ENCODE measurements at regions not wholly inside any gene's neighbourhood (a gene's known extent, or its start where the extent isn't known, plus 50 kb on each side); places are given as distances from the start of the nearest gene placed in this dataset.

DNA sequence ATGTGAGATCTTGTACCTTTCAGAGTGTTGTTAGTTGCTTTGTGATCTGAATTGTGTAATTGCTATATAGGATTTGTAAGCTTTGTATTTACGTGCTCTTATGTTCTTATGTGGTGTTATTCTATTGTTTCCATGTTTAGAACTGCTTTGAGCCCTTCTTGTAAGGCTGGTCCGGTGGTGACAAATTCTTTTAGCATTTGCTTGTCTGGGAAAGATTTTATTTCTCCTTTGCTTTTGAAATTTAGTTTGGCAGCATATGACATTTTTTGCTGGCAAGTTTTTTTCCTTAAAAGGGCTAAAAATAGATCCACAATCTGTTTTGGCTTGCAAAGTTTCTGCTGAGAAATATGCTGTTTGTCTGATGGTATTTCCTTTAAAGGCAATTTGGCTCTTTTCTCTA, 1089.2 kb upstream of the PCDH9 start (continued):
- no peak for TF ChIP-seq CHD2 (IDR thresholded peaks at IDR 0.05; ENCODE audit: low read length, partially characterized antibody)
- TF ChIP-seq CTCF (IDR thresholded peaks at IDR 0.05), result no peak
- no peak for TF ChIP-seq GABPA (IDR thresholded peaks at IDR 0.05; ENCODE audit: low read depth)
- no peak for TF ChIP-seq EP300 (IDR thresholded peaks at IDR 0.05; ENCODE audit: borderline replicate concordance in 1 of 2, low read depth in 1 of 2, low read length in 1 of 2)
- TF ChIP-seq MEF2A (IDR thresholded peaks at IDR 0.05; ENCODE audit: borderline replicate concordance, low read depth), result no peak
- no peak for TF ChIP-seq MXI1 (IDR thresholded peaks at IDR 0.05; ENCODE audit: low read depth, low read length)
- no peak for TF ChIP-seq JUND (IDR thresholded peaks at IDR 0.05)
- TF ChIP-seq SIN3A (IDR thresholded peaks at IDR 0.05; ENCODE audit: borderline replicate concordance, low read depth, low read length), result no peak
- no peak for TF ChIP-seq TCF12 (IDR thresholded peaks at IDR 0.05)
- no peak for TF ChIP-seq EZH2phosphoT487 (IDR thresholded peaks at IDR 0.05; ENCODE audit: borderline replicate concordance, low read depth)
- no peak for TF ChIP-seq SMC3 (IDR thresholded peaks at IDR 0.05; ENCODE audit: low read depth, low read length)

DNA sequence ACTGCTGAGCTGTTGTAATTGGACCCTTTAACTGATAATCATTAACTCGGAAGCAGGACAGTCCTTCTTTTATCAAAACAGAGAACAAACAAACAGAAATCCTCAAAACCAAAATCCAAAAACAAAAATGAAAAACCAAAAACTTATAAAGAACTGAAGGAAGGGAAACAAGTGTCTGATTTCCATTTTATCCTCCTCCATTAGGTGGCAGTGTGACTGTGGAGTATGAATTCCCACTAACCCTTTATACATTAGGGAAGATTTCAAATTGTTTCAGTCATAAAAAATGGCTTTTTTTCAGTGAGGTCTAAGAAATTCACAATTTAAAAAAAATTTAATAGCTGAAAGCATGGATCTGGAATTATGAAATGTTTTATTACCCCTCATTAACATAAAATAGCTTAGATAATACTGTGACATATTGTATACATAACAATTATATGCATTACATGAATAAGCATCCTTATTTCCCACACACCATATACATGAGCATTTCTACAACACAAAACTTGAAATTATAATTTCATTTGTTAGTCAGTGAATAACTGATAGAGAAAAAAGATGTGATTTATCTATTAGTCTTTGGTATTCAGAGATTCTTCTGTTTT, 1074.3 kb upstream of the PCDH9 start:
- no peaks in the 10 kb centered on the region for H3K36me3 ChIP-seq (replicated peaks in 1 of 2; ENCODE audit: control insufficient read depth in 1 of 2, insufficient read depth in 2 of 2, low read length in 1 of 2)
- H4K20me1 ChIP-seq (ENCODE audit: insufficient read depth), result no peaks in the 10 kb centered on the region
- no peaks in the 10 kb centered on the region; a peak in 1 of 4 replicates for H3K4me1 ChIP-seq (ENCODE audit: control insufficient read depth in 1 of 2, insufficient read depth in 2 of 2, low read depth in 1 of 2, low read length in 1 of 2)
- no peak for TF ChIP-seq POLR2AphosphoS5 (IDR thresholded peaks at IDR 0.05; ENCODE audit: low read depth, low read length)
- no peak for TF ChIP-seq MEF2A (IDR thresholded peaks at IDR 0.05; ENCODE audit: borderline replicate concordance, low read depth)
- TF ChIP-seq SMC3 (IDR thresholded peaks at IDR 0.05; ENCODE audit: low read depth, low read length), result peak; percentile 54
- TF ChIP-seq CTCF (IDR thresholded peaks at IDR 0.05), result peak; percentile 82
- TF ChIP-seq NFIC (IDR thresholded peaks at IDR 0.05; ENCODE audit: borderline replicate concordance), result no peak
- no peak for TF ChIP-seq IRF3 (IDR thresholded peaks at IDR 0.05; ENCODE audit: low read depth, low read length)
- no peak for TF ChIP-seq MAX (IDR thresholded peaks at IDR 0.05; ENCODE audit: low read depth)
- no peak for TF ChIP-seq RCOR1 (IDR thresholded peaks at IDR 0.05; ENCODE audit: low read length)
- TF ChIP-seq RAD21 (IDR thresholded peaks at IDR 0.05; ENCODE audit: low read length), result peak; percentile 77
- TF ChIP-seq USF1 (IDR thresholded peaks at IDR 0.05; ENCODE audit: borderline replicate concordance, low read depth), result no peak
- no peaks in the 10 kb centered on the region for H3K9me3 ChIP-seq
- H3K79me2 ChIP-seq (ENCODE audit: insufficient read depth), result no peaks in the 10 kb centered on the region
- no peaks in the 10 kb centered on the region for H3K27me3 ChIP-seq (ENCODE audit: insufficient read depth)
- no peak overlapping the region for H3K4me3 ChIP-seq (ENCODE audit: low read depth in 2 of 2, low read length in 1 of 2)
- H2AFZ ChIP-seq (ENCODE audit: low read depth), result no peak overlapping the region
- H3K4me2 ChIP-seq, result no peak overlapping the region
- no peak overlapping the region for H3K9ac ChIP-seq
- H3K9me2 ChIP-seq, result no peaks in the 10 kb centered on the region
- WGBS (ENCODE audit: low lambda C conversion rate), result 0% methylated on average over 1 of the region's 1 CpG
- H3K27ac ChIP-seq (ENCODE audit: low read depth in 2 of 2, low read length in 1 of 2), result no peak overlapping the region
- no peaks in the 10 kb centered on the region for H3F3A ChIP-seq (replicated peaks; ENCODE audit: insufficient read depth)
- DNase-seq, result peak; percentile 36
- ChIA-PET CTCF (interaction anchor here (0.6 to 2.3 kb wide), 19 partner anchors 9 to 1030 kb away, joined by 3 to 13 read pairs (median 3); no protein-coding TSS in a partner anchor), POLR2A (no interaction called here)

All from SK-N-SH (cell line).